Panc1 (cell line): ENCODE measurements at regions not wholly inside any gene's neighbourhood (a gene's known extent, or its start where the extent isn't known, plus 50 kb on each side); places are given as distances from the start of the nearest gene placed in this dataset.

Source experiments
- CTCF ChIP-seq: fragments of 450-650 bp; IDR thresholded peaks from 2 replicates; pipeline ENCODE4 v1.5.1; 2017; ENCODE audit warnings: mild to moderate bottlenecking
- POLR2AphosphoS5 ChIP-seq: IDR thresholded peaks from 2 replicates; pipeline ENCODE4 v1.6.1; 2012; ENCODE audit warnings: mild to moderate bottlenecking, low read depth, low read length, moderate library complexity
- SIN3A ChIP-seq: IDR thresholded peaks from 2 replicates; pipeline ENCODE4 v1.6.1; 2012; ENCODE audit warnings: low read depth, mild to moderate bottlenecking, low read length, moderate library complexity, borderline replicate concordance; ENCODE audit not compliant: insufficient read depth

GRCh38 chr20:17109307-17109706 lies 117.5 kb upstream of the PCSK2 start:
- no peak for TF ChIP-seq CTCF
- no peak for TF ChIP-seq POLR2AphosphoS5
- TF ChIP-seq SIN3A: no peak
